Osteoblast (primary cell): ENCODE measurements at regions not wholly inside any gene's neighbourhood (a gene's known extent, or its start where the extent isn't known, plus 50 kb on each side); places are given as distances from the start of the nearest gene placed in this dataset.

Experiments
- DNase-seq: peaks from one replicate; pipeline ENCODE4 v3.0.0; 2011; ENCODE audit warnings: low spot score, mixed read lengths; ENCODE audit not compliant: insufficient read length; ENCODE audit errors: missing footprints
- H2AFZ ChIP-seq: 2 replicates; pipeline ENCODE4 v1.6.0; 2011; ENCODE audit warnings: mild to moderate bottlenecking, low read length
- H3K27ac ChIP-seq: 2 replicates; pipeline ENCODE4 v1.5.1; 2011; ENCODE audit warnings: mild to moderate bottlenecking, low read depth, low read length, moderate library complexity
- H3K27me3 ChIP-seq: 2 replicates; pipeline ENCODE4 v1.6.0; 2012; ENCODE audit warnings: mild to moderate bottlenecking, control low read depth, inconsistent platforms, low read length, moderate library complexity; ENCODE audit not compliant: insufficient read depth
- H3K36me3 ChIP-seq: 2 replicates; pipeline ENCODE4 v1.5.1; 2011; ENCODE audit warnings: mild to moderate bottlenecking, low read length, control low read depth, moderate library complexity; ENCODE audit not compliant: insufficient read depth
- H3K4me1 ChIP-seq: 2 replicates; pipeline ENCODE4 v1.5.1; 2011; ENCODE audit warnings: mild to moderate bottlenecking, low read length, control low read depth, moderate library complexity; ENCODE audit not compliant: insufficient read depth
- H3K4me2 ChIP-seq: 2 replicates; pipeline ENCODE4 v1.6.0; 2011; ENCODE audit warnings: mild to moderate bottlenecking, low read length; ENCODE audit not compliant: insufficient read depth
- H3K4me3 ChIP-seq: fragments of 200-600 bp; sonication (generic); 3 replicates; pipeline ENCODE4 v1.5.1; 2012; ENCODE audit warnings: mild to moderate bottlenecking, low read length, inconsistent platforms; ENCODE audit not compliant: insufficient read depth
- H3K79me2 ChIP-seq: 2 replicates; pipeline ENCODE4 v1.6.0; 2012; ENCODE audit warnings: mild to moderate bottlenecking, low read length, control low read depth, inconsistent platforms; ENCODE audit not compliant: insufficient read depth
- H3K9me3 ChIP-seq: 2 replicates; pipeline ENCODE4 v1.5.1; 2011; ENCODE audit warnings: low read depth, low read length, control low read depth
- H4K20me1 ChIP-seq: 2 replicates; pipeline ENCODE4 v1.6.0; 2012; ENCODE audit warnings: mild to moderate bottlenecking, low read length, control low read depth; ENCODE audit not compliant: insufficient read depth
- TF ChIP-seq, protein P1 (sequence below): IDR thresholded peaks from 2 replicates; pipeline ENCODE4 v1.5.1; 2011; ENCODE audit warnings: mild to moderate bottlenecking, low read depth, low read length, moderate library complexity; ENCODE audit errors: extremely low read depth

DNA sequence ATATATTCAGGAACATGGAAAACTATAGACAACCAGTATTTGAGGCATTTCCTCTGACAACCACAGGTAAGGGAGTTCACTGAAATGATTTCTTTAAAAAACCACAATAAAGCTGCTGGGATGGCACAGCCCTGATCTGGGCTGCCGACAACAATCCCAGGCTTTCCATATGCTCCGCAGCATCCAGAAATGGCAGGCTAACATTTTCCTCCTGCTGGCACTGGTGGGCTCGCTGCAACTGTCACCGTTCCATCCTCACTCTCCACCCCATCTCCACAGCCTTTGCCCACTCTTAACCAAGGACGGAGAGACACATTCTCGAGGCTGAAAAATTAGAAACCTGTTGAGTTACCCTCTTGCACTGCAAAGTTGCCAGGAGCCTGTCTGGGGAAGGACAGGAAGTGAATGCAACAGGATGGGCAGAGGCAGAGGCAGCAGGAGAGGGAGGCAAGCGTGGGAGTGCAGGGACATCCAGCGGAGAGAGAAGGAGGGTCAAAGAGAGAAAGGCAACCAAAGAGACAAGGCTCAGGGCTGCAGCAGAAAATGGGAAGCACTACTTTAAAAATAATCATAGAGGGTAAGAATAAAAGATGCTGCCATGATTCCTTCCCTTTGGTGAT lies 79.0 kb upstream of the ARRDC4 start:
- H3K36me3 ChIP-seq = no peaks in the 10 kb centered on the region
- no peaks in the 10 kb centered on the region for H3K27me3 ChIP-seq
- no peak overlapping the region for H3K27ac ChIP-seq
- no peaks in the 10 kb centered on the region for H3K4me1 ChIP-seq
- TF ChIP-seq, protein P1, sequence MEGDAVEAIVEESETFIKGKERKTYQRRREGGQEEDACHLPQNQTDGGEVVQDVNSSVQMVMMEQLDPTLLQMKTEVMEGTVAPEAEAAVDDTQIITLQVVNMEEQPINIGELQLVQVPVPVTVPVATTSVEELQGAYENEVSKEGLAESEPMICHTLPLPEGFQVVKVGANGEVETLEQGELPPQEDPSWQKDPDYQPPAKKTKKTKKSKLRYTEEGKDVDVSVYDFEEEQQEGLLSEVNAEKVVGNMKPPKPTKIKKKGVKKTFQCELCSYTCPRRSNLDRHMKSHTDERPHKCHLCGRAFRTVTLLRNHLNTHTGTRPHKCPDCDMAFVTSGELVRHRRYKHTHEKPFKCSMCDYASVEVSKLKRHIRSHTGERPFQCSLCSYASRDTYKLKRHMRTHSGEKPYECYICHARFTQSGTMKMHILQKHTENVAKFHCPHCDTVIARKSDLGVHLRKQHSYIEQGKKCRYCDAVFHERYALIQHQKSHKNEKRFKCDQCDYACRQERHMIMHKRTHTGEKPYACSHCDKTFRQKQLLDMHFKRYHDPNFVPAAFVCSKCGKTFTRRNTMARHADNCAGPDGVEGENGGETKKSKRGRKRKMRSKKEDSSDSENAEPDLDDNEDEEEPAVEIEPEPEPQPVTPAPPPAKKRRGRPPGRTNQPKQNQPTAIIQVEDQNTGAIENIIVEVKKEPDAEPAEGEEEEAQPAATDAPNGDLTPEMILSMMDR = no peak
- no peaks in the 10 kb centered on the region for H3K79me2 ChIP-seq
- no peaks in the 10 kb centered on the region for H4K20me1 ChIP-seq
- H2AFZ ChIP-seq = no peak overlapping the region
- DNase-seq = no peak
- H3K4me3 ChIP-seq = no peak overlapping the region
- no peak overlapping the region for H3K4me2 ChIP-seq
- no peaks in the 10 kb centered on the region for H3K9me3 ChIP-seq

DNA sequence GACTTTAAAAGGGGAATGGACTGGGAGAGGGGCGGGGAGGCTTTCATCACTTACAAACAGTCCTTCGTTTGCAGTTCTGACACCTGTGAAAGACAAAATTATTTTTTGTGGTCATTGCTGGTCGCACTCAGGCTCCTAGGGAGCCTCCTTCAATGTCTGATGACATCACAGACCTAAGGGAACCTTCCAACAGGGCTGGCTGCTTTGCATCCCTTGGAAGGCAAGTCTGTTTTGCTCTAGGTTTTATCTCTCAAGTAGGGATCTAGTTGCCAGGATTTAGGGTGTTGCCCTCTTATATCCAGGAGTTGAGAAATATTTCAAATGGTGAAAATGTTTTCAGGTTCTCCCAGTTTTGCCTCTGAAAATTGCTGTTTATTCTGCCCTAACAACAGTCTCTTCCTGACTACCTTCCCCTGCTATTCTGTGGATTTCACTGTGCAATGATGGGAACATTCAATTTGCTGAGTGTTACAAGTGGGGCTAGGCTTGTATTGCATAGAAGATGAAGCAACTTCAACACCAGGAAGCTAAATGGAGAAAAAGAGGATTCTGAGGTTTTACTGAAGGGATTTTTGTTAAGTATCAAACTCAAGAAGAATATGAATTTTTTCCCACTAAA lies 75.9 kb upstream of the ARRDC4 start:
- Histone ChIP-seq H3K36me3 (no peaks in the 10 kb centered on the region), H3K4me3 (no peak overlapping the region), H3K27ac (no peak overlapping the region), H2AFZ (no peak overlapping the region), H3K4me1 (no peaks in the 10 kb centered on the region), H3K27me3 (no peaks in the 10 kb centered on the region), H4K20me1 (no peaks in the 10 kb centered on the region), H3K79me2 (no peaks in the 10 kb centered on the region), H3K4me2 (no peak overlapping the region), H3K9me3 (no peaks in the 10 kb centered on the region)
- DNase-seq = no peak
- TF ChIP-seq, protein P1 = no peak

DNA sequence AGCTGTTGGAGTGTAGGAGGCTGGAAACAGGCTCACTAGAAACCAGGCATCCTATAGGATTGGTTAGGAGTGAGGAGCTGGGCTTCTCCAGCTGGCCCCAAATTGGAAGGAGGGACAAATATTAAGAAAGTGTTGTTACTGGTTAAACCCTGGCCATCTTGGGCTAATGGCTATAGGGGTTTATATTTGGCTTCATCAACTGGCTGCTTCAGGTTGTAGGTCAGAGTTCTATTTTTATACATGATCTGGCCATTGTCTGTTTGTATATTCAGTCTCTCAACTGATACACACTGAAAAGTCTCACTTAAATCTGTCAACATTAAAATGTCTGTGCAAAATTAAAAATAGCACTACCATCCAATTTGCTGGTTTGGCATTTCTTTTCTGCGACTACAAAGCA lies 70.2 kb upstream of the ARRDC4 start:
- no peaks in the 10 kb centered on the region for H3K27me3 ChIP-seq
- no peaks in the 10 kb centered on the region for H3K79me2 ChIP-seq
- no peak overlapping the region for H2AFZ ChIP-seq
- no peak overlapping the region for H3K4me3 ChIP-seq
- H3K4me2 ChIP-seq = no peak overlapping the region
- no peaks in the 10 kb centered on the region for H3K9me3 ChIP-seq
- no peaks in the 10 kb centered on the region for H3K36me3 ChIP-seq
- no peak overlapping the region for H3K27ac ChIP-seq
- TF ChIP-seq, protein P1 = no peak
- no peaks in the 10 kb centered on the region for H3K4me1 ChIP-seq
- H4K20me1 ChIP-seq = no peaks in the 10 kb centered on the region
- no peak for DNase-seq

DNA sequence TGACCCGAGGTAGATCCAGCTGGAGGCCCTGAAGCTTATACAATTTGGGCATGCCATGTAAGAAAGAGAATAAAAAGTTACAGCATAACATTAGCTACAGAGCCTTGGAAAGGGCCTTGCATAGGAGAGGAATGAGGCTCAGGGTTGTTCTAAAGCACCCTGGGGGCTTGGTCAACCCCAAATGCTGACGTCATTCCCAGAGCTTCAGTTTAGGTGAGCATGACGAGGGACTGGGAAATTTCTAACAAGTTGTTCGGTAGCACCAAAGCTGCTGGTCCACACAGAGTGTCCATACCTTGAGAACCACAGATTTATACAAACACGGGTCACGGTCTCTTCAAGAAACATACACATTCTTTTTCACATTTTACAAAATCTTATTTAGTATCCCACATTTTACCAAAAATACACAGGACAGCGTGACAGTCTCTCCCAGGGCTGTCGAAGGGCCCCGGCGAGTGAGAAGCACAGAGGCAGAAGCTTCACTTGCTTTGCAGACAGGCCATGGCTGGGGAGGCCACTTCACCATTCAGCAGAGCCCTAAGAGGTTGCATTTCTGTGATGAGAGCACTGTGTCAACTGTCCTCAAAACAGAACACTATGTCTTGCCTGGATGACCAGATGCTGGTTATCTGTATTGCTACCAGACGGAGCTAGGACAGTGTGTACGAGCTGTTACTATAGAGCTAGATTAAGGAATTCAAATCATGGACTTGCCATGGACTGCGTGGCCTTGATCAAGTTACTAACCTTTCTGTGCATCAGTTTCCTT lies 68.2 kb upstream of the ARRDC4 start:
- Histone ChIP-seq H3K27me3 (no peaks in the 10 kb centered on the region), H3K79me2 (no peaks in the 10 kb centered on the region), H3K9me3 (no peaks in the 10 kb centered on the region), H3K4me1 (no peaks in the 10 kb centered on the region), H2AFZ (no peak overlapping the region), H3K27ac (no peak overlapping the region), H3K36me3 (no peaks in the 10 kb centered on the region), H4K20me1 (no peaks in the 10 kb centered on the region), H3K4me3 (no peak overlapping the region), H3K4me2 (no peak overlapping the region)
- DNase-seq = no peak
- TF ChIP-seq, protein P1 = no peak
